Neutrophil (primary cell): ENCODE measurements at regions not wholly inside any gene's neighbourhood (a gene's known extent, or its start where the extent isn't known, plus 50 kb on each side); places are given as distances from the start of the nearest gene placed in this dataset.

Experiments used
- H3K27ac ChIP-seq: fragments of 200-600 bp; sonication (generic); 2 replicates; pipeline ENCODE4 v1.5.1; 2016; ENCODE audit warnings: mild to moderate bottlenecking, moderate library complexity
- H3K27me3 ChIP-seq: fragments of 200-600 bp; sonication (generic); 2 replicates; pipeline ENCODE4 v1.6.0; 2016; ENCODE audit warnings: mild to moderate bottlenecking
- H3K36me3 ChIP-seq: fragments of 200-600 bp; sonication (generic); 2 replicates; pipeline ENCODE4 v1.5.1; 2017
- H3K4me1 ChIP-seq, 2 experiments: fragments of 200-600 bp in 1 of 2; sonication (generic) in 1 of 2; 1 replicate in 1 of 2; 2 replicates in 1 of 2; pipeline versions ENCODE4 v1.5.1 to v1.6.1; 2013 to 2016; ENCODE audit warnings: low read depth in 1 of 2, low read length in 1 of 2, mild to moderate bottlenecking in 1 of 2, moderate library complexity in 1 of 2; ENCODE audit not compliant: control insufficient read depth in 1 of 2, insufficient read depth in 1 of 2
- H3K4me3 ChIP-seq, 2 experiments: fragments of 200-600 bp in 1 of 2; sonication (generic) in 1 of 2; 1 replicate in 1 of 2; 2 replicates in 1 of 2; pipeline ENCODE4 v1.5.1; 2013 to 2016; ENCODE audit warnings: low read depth in 1 of 2, low read length in 1 of 2, mild to moderate bottlenecking in 1 of 2, moderate library complexity in 1 of 2
- H3K9me3 ChIP-seq: fragments of 200-600 bp; sonication (generic); 2 replicates; pipeline ENCODE4 v1.5.1; 2016
- CTCF ChIP-seq: fragments of 200-600 bp; sonication (generic); IDR thresholded peaks from 2 replicates; pipeline ENCODE4 v1.5.1; 2016; ENCODE audit warnings: antibody characterized with exemption

- Histone ChIP-seq H3K27me3 (no peaks in the 10 kb centered on the region), H3K4me3 (no peak overlapping the region), H3K27ac (no peak overlapping the region), H3K4me1 (peaks cover 6 to 13% of the 10 kb centered on the region in 2 experiments), H3K36me3 (no peaks in the 10 kb centered on the region), H3K9me3 (no peaks in the 10 kb centered on the region)
- TF ChIP-seq CTCF, result no peak
Observed at GRCh38 chr3:17985658-17986347, 243.4 kb upstream of the TBC1D5 start.

- no peaks in the 10 kb centered on the region for H3K27me3 ChIP-seq
- H3K4me3 ChIP-seq, result no peak overlapping the region
- H3K27ac ChIP-seq, result no peak overlapping the region
- no peak for TF ChIP-seq CTCF
- peaks cover 6 to 13% of the 10 kb centered on the region in 2 experiments for H3K4me1 ChIP-seq
- no peaks in the 10 kb centered on the region for H3K36me3 ChIP-seq
- H3K9me3 ChIP-seq, result no peaks in the 10 kb centered on the region
Observed at GRCh38 chr3:17983106-17983505, 240.7 kb upstream of the TBC1D5 start.

- Histone ChIP-seq H3K4me1 (peaks cover 6 to 13% of the 10 kb centered on the region in 2 experiments), H3K27ac (no peak overlapping the region), H3K4me3 (no peak overlapping the region), H3K9me3 (no peaks in the 10 kb centered on the region), H3K36me3 (no peaks in the 10 kb centered on the region), H3K27me3 (no peaks in the 10 kb centered on the region)
- no peak for TF ChIP-seq CTCF
Observed at GRCh38 chr3:17982211-17982880, 239.9 kb upstream of the TBC1D5 start.

GRCh38 chr3:17980863-17981262 is 238.4 kb upstream of the TBC1D5 start:
- no peaks in the 10 kb centered on the region for H3K36me3 ChIP-seq
- H3K4me1 ChIP-seq, result peaks cover 6 to 13% of the 10 kb centered on the region in 2 experiments
- no peaks in the 10 kb centered on the region for H3K27me3 ChIP-seq
- no peak for TF ChIP-seq CTCF
- no peaks in the 10 kb centered on the region for H3K9me3 ChIP-seq
- no peak overlapping the region for H3K4me3 ChIP-seq
- H3K27ac ChIP-seq, result no peak overlapping the region

GRCh38 chr3:17979911-17980310 is 237.5 kb upstream of the TBC1D5 start:
- no peak for TF ChIP-seq CTCF
- Histone ChIP-seq H3K9me3 (no peaks in the 10 kb centered on the region), H3K36me3 (no peaks in the 10 kb centered on the region)

More at GRCh38 chr3:17979911-17980310, 237.5 kb upstream of the TBC1D5 start:
- Histone ChIP-seq H3K27ac (no peak overlapping the region), H3K4me1 (peaks cover 6 to 13% of the 10 kb centered on the region in 2 experiments), H3K4me3 (no peak overlapping the region), H3K27me3 (no peaks in the 10 kb centered on the region)
